Right lobe of liver (tissue), 6 donors: ENCODE measurements at regions not wholly inside any gene's neighbourhood (a gene's known extent, or its start where the extent isn't known, plus 50 kb on each side); places are given as distances from the start of the nearest gene placed in this dataset.

ENCODE experiments used
- ATAC-seq, 4 donors: fragments of 200-7000 bp; cut with Tn5 transposase; one replicate each; pipeline ENCODE4 v1.9.1; 2020; ENCODE audit warnings: mild to moderate bottlenecking in 4 of 4, moderate library complexity in 4 of 4
- DNase-seq, 3 donors: peaks; one replicate each; pipeline ENCODE4 v3.0.0-alpha.2; 2020
- H3K27ac ChIP-seq, 3 donors: fragments of 200-600 bp; one replicate each; pipeline ENCODE4 v1.8.0; 2022
- H3K27me3 ChIP-seq, 2 donors: fragments of 200-600 bp; one replicate each; pipeline ENCODE4 v1.8.0; 2022
- H3K36me3 ChIP-seq, 4 donors: fragments of 200-600 bp; sonication (generic) in 1 of 4; one replicate each; pipeline versions ENCODE4 v1.5.1 to v1.8.0; 2017 to 2022; ENCODE audit warnings: control low read depth in 1 of 4
- H3K4me1 ChIP-seq, 4 donors: fragments of 200-600 bp; sonication (generic) in 1 of 4; one replicate each; pipeline versions ENCODE4 v1.5.1 to v1.8.0; 2017 to 2022; ENCODE audit warnings: control low read depth in 1 of 4
- H3K4me3 ChIP-seq, 3 donors: fragments of 200-600 bp; one replicate each; pipeline ENCODE4 v1.8.0; 2022
- H3K9me3 ChIP-seq, 4 donors: fragments of 200-600 bp; sonication (generic) in 1 of 4; one replicate each; pipeline versions ENCODE4 v1.5.1 to v1.8.0; 2017 to 2022; ENCODE audit warnings: control low read depth in 1 of 4
- CTCF ChIP-seq, 4 donors: fragments of 200-600 bp in 3 of 4; fragments of 450-650 bp in 1 of 4; IDR thresholded peaks; one replicate each; pipeline versions ENCODE4 v1.5.1 to v1.8.0; 2016 to 2022; ENCODE audit warnings: antibody characterized with exemption in 4 of 4, mild to moderate bottlenecking in 2 of 4
- POLR2A ChIP-seq: fragments of 450-650 bp; IDR thresholded peaks from one replicate; pipeline ENCODE4 v1.6.1; 2017; ENCODE audit warnings: antibody characterized with exemption, mild to moderate bottlenecking
- WGBS: methylation state at CpG from one replicate; pipeline ENCODE4 v1.1.6; 2018; ENCODE audit warnings: low coverage, low lambda C conversion rate; ENCODE audit not compliant: insufficient coverage; ENCODE audit errors: missing lambda C conversion rate; 5-methylcytosine and 5-hydroxymethylcytosine counted together
- intact Hi-C, 2 donors: fragments of 100-400 bp; cut with DNase I; formaldehyde crosslinking; loops; one replicate each; pipeline versions ENCODE4 v1.11.2 to v1.14.1; 2022
- donor health status: DM: no; HTN: yes; CAD: no.
- donor health status: DM: no; HTN: no; CAD: no.
- donor health status: DM: no; HTN: no; CAD: no.
- donor health status: DM: no; HTN: yes; CAD: no.
- donor health status: DM: no; HTN: yes; CAD: no.

- TF ChIP-seq CTCF (IDR thresholded peaks at IDR 0.05) = no peak
- H3K27ac ChIP-seq = no peak overlapping the region
- H3K4me3 ChIP-seq = no peak overlapping the region
- H3K27me3 ChIP-seq = no peaks in the 10 kb centered on the region
- H3K4me1 ChIP-seq = no peaks in the 10 kb centered on the region
- no peaks in the 10 kb centered on the region for H3K9me3 ChIP-seq
- ATAC-seq (no peak), DNase-seq (no peak)
- no peaks in the 10 kb centered on the region for H3K36me3 ChIP-seq
- intact Hi-C loops = no loop called here
These were observed 381.2 kb upstream of the CBLB start for GRCh38 chr3:106249981-106250380.

GRCh38 chr3:106251160-106251892, 382.5 kb upstream of the CBLB start:
- Histone ChIP-seq H3K27ac (no peak overlapping the region), H3K27me3 (no peaks in the 10 kb centered on the region), H3K4me3 (no peak overlapping the region), H3K36me3 (no peaks in the 10 kb centered on the region), H3K4me1 (no peaks in the 10 kb centered on the region), H3K9me3 (no peaks in the 10 kb centered on the region)
- intact Hi-C loops = no loop called here
- DNase-seq (peak in 1 of 3 donors; percentile 15), ATAC-seq (peak in 3 of 4 donors; percentile 73 to 97 (median 79))
- 100% methylated on average over 2 of the region's 2 CpGs for WGBS
- TF ChIP-seq POLR2A (no peak), CTCF (IDR thresholded peaks at IDR 0.05) (peak in 2 of 4 donors; percentile 15 to 16)

GRCh38 chr3:106255870-106256248, 387.0 kb upstream of the CBLB start:
- H3K27me3 ChIP-seq = no peaks in the 10 kb centered on the region
- TF ChIP-seq POLR2A = no peak
- no peak for TF ChIP-seq CTCF (IDR thresholded peaks at IDR 0.05)
- H3K4me1 ChIP-seq = no peaks in the 10 kb centered on the region
- H3K27ac ChIP-seq = no peak overlapping the region
- DNase-seq (no peak), ATAC-seq (no peak)
- no peak overlapping the region for H3K4me3 ChIP-seq
- WGBS = 63% methylated on average over 5 of the region's 6 CpGs
- H3K36me3 ChIP-seq = no peaks in the 10 kb centered on the region
- no peaks in the 10 kb centered on the region for H3K9me3 ChIP-seq
- intact Hi-C loops = no loop called here

- Histone ChIP-seq H3K9me3 (no peaks in the 10 kb centered on the region), H3K36me3 (no peaks in the 10 kb centered on the region), H3K4me1 (no peaks in the 10 kb centered on the region), H3K4me3 (no peak overlapping the region), H3K27me3 (no peaks in the 10 kb centered on the region), H3K27ac (no peak overlapping the region)
- TF ChIP-seq CTCF (IDR thresholded peaks at IDR 0.05) = no peak
- no peak for TF ChIP-seq POLR2A
- WGBS = 73% methylated on average over 8 of the region's 11 CpGs
- intact Hi-C loops = no loop called here
- ATAC-seq (no peak), DNase-seq (no peak)
These were observed 387.6 kb upstream of the CBLB start for GRCh38 chr3:106256249-106256957.
